ENCODE measurements at regions not wholly inside any gene's neighbourhood (a gene's known extent, or its start where the extent isn't known, plus 50 kb on each side); places are given as distances from the start of the nearest gene placed in this dataset.

GRCh38 chr9:88689509-88690298 lies 154.7 kb downstream of the NXNL2 start:
- ATAC-seq = no peak
- no peak for TF ChIP-seq POLR2A (IDR thresholded peaks at IDR 0.05)
- TF ChIP-seq CTCF (IDR thresholded peaks at IDR 0.05) = no peak
- H3K9me3 ChIP-seq = no peaks in the 10 kb centered on the region
- no peak overlapping the region for H3K27ac ChIP-seq
- 37 to 39% methylated on average over 6 of the region's 6 CpGs for WGBS, 2 donors
- H3K4me1 ChIP-seq = no peaks in the 10 kb centered on the region
- no peaks in the 10 kb centered on the region for H3K27me3 ChIP-seq
- intact Hi-C loops (cut with DNase I) = no loop called here
- H3K36me3 ChIP-seq (replicated peaks in 1 of 2; ENCODE audit: insufficient read depth in 1 of 2, low read depth in 2 of 2) = no peaks in the 10 kb centered on the region
- no peak overlapping the region for H3K4me3 ChIP-seq
- DNase-seq = no peak

DNA sequence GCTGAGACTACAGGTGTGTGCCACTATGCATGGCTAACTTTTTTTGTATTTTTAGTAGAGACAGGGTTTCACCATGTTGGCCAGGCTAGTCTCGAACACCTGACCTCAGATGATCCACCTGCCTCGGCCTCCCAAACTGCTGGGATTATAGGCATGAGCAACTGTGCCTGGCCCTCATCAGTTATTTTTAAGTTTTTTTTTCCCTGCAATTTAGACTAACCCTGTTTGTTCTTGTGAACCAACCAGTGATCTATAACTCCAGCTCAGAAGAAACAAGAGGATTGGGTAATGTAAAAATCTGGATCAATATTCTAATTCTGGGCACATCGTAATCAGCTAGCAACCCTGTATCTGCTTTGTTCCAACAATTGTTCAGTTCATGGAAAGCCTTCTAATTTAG lies 155.7 kb downstream of the NXNL2 start:
- Histone ChIP-seq H3K9me3 (no peaks in the 10 kb centered on the region), H3K27me3 (no peaks in the 10 kb centered on the region), H3K4me1 (no peaks in the 10 kb centered on the region), H3K36me3 (replicated peaks in 1 of 2; ENCODE audit: insufficient read depth in 1 of 2, low read depth in 2 of 2) (no peaks in the 10 kb centered on the region), H3K27ac (no peak overlapping the region), H3K4me3 (no peak overlapping the region)
- ATAC-seq (no peak), DNase-seq (no peak)
- no peak for TF ChIP-seq POLR2A (IDR thresholded peaks at IDR 0.05)
- TF ChIP-seq CTCF (IDR thresholded peaks at IDR 0.05) = no peak
- WGBS, 2 donors = 84 to 87% methylated on average over 3 of the region's 3 CpGs
- intact Hi-C loops (cut with DNase I) = no loop called here

DNA sequence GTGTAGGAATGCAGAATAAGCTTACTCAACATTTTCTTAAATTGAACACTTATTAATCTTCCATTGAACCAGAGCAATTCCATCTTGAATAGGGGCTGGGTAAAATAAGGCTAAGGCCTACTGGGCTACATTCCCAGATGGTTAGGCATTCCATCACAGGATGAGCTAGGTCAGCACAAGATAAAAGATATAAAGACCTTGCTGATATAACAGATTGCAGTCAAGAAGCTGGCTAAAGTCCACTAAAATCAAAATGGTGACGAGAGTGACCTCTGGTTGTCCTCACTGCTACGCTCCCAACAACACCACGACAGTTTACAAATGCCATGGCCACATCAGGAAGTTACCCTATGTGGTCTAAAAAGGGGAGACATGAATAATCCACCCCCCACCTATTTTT lies 156.1 kb downstream of the NXNL2 start:
- WGBS, 2 donors = 85 to 92% methylated on average over 3 of the region's 3 CpGs
- ATAC-seq = no peak
- no peak overlapping the region for H3K4me3 ChIP-seq
- intact Hi-C loops (cut with DNase I) = no loop called here
- no peak overlapping the region for H3K27ac ChIP-seq
- no peaks in the 10 kb centered on the region for H3K27me3 ChIP-seq
- DNase-seq = no peak
- no peaks in the 10 kb centered on the region for H3K9me3 ChIP-seq
- no peaks in the 10 kb centered on the region for H3K36me3 ChIP-seq (replicated peaks in 1 of 2; ENCODE audit: insufficient read depth in 1 of 2, low read depth in 2 of 2)
- TF ChIP-seq CTCF (IDR thresholded peaks at IDR 0.05) = no peak
- TF ChIP-seq POLR2A (IDR thresholded peaks at IDR 0.05) = no peak
- no peaks in the 10 kb centered on the region for H3K4me1 ChIP-seq

- intact Hi-C loops (cut with DNase I) = no loop called here
- Histone ChIP-seq H3K9me3 (no peaks in the 10 kb centered on the region), H3K27ac (no peak overlapping the region), H3K27me3 (no peaks in the 10 kb centered on the region), H3K4me3 (no peak overlapping the region), H3K36me3 (replicated peaks in 1 of 2; ENCODE audit: insufficient read depth in 1 of 2, low read depth in 2 of 2) (no peaks in the 10 kb centered on the region), H3K4me1 (no peaks in the 10 kb centered on the region)
- 87 to 88% methylated on average over 2 of the region's 2 CpGs for WGBS, 2 donors
- DNase-seq (no peak), ATAC-seq (no peak)
- TF ChIP-seq POLR2A (IDR thresholded peaks at IDR 0.05) (no peak), CTCF (IDR thresholded peaks at IDR 0.05) (no peak)
Observed at GRCh38 chr9:88691811-88692210, 156.8 kb downstream of the NXNL2 start.

DNA sequence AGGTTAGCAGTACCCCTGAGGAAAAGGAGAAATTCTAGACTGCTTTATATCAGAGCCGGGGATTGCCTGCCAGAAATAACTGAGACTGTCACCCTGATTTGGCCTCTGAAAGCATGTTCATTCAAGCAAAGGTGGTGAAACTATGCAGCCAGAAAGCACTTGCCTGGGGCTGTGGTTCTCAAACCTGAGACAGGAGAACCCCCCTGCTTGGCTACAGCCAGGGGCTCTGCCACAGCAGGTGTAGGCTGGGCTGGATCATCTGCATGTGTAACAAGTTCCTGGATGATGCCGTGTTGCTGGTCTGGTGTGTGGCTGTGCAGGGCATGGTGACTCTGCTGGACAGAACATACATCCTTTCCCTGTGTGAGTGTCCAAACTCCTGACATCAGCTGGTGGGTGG lies 157.8 kb downstream of the NXNL2 start:
- Histone ChIP-seq H3K4me1 (no peaks in the 10 kb centered on the region), H3K27ac (no peak overlapping the region), H3K4me3 (no peak overlapping the region), H3K27me3 (no peaks in the 10 kb centered on the region), H3K36me3 (replicated peaks in 1 of 2; ENCODE audit: insufficient read depth in 1 of 2, low read depth in 2 of 2) (no peaks in the 10 kb centered on the region), H3K9me3 (no peaks in the 10 kb centered on the region)
- TF ChIP-seq CTCF (IDR thresholded peaks at IDR 0.05) (no peak), POLR2A (IDR thresholded peaks at IDR 0.05) (no peak)
- DNase-seq (no peak), ATAC-seq (no peak)
- WGBS, 2 donors = 89 to 97% methylated on average over 2 of the region's 2 CpGs
- intact Hi-C loops (cut with DNase I) = no loop called here

Measured in body of pancreas (tissue), 4 donors.